ENCODE measurements at regions not wholly inside any gene's neighbourhood (a gene's known extent, or its start where the extent isn't known, plus 50 kb on each side); places are given as distances from the start of the nearest gene placed in this dataset.

- no peak for DNase-seq (ENCODE audit: low spot score)
These were observed 764.4 kb downstream of the ADGRL2 start for GRCh38 chr1:82565146-82565545.

- no peak for DNase-seq (ENCODE audit: low spot score)
These were observed 763.6 kb downstream of the ADGRL2 start for GRCh38 chr1:82564333-82564732.

GRCh38 chr1:82562448-82562847, 761.7 kb downstream of the ADGRL2 start:
- DNase-seq (ENCODE audit: low spot score): no peak

GRCh38 chr1:82560566-82560965, 759.8 kb downstream of the ADGRL2 start:
- DNase-seq (ENCODE audit: low spot score): no peak

GRCh38 chr1:82555501-82555900, 754.8 kb downstream of the ADGRL2 start:
- DNase-seq (ENCODE audit: low spot score): no peak

GRCh38 chr1:82549841-82550240, 749.1 kb downstream of the ADGRL2 start:
- no peak for DNase-seq (ENCODE audit: low spot score)

- no peak for DNase-seq (ENCODE audit: low spot score)
These were observed 742.0 kb downstream of the ADGRL2 start for GRCh38 chr1:82542766-82543165.

GRCh38 chr1:82542141-82542540, 741.4 kb downstream of the ADGRL2 start:
- no peak for DNase-seq (ENCODE audit: low spot score)

GRCh38 chr1:82540006-82540405, 739.3 kb downstream of the ADGRL2 start:
- DNase-seq (ENCODE audit: low spot score): no peak

- no peak for DNase-seq (ENCODE audit: low spot score)
These were observed 738.1 kb downstream of the ADGRL2 start for GRCh38 chr1:82538876-82539275.

GRCh38 chr1:82534996-82535395, 734.3 kb downstream of the ADGRL2 start:
- DNase-seq (ENCODE audit: low spot score): no peak

- no peak for DNase-seq (ENCODE audit: low spot score)
These were observed 724.6 kb downstream of the ADGRL2 start for GRCh38 chr1:82525378-82525777.

GRCh38 chr1:82520611-82521010, 719.9 kb downstream of the ADGRL2 start:
- no peak for DNase-seq (ENCODE audit: low spot score)

GRCh38 chr1:82517586-82517985, 716.9 kb downstream of the ADGRL2 start:
- DNase-seq (ENCODE audit: low spot score): no peak

- no peak for DNase-seq (ENCODE audit: low spot score)
These were observed 714.9 kb downstream of the ADGRL2 start for GRCh38 chr1:82515650-82516049.

GRCh38 chr1:82511441-82511840, 710.7 kb downstream of the ADGRL2 start:
- no peak for DNase-seq (ENCODE audit: low spot score)

GRCh38 chr1:82510431-82510830, 709.7 kb downstream of the ADGRL2 start:
- DNase-seq (ENCODE audit: low spot score): no peak

GRCh38 chr1:82507011-82507410, 706.3 kb downstream of the ADGRL2 start:
- no peak for DNase-seq (ENCODE audit: low spot score)

GRCh38 chr1:82503822-82504221, 703.1 kb downstream of the ADGRL2 start:
- DNase-seq (ENCODE audit: low spot score): no peak

GRCh38 chr1:82499022-82499421, 698.3 kb downstream of the ADGRL2 start:
- no peak for DNase-seq (ENCODE audit: low spot score)

GRCh38 chr1:82494117-82494516, 693.4 kb downstream of the ADGRL2 start:
- DNase-seq (ENCODE audit: low spot score): no peak

- DNase-seq (ENCODE audit: low spot score): no peak
These were observed 691.4 kb downstream of the ADGRL2 start for GRCh38 chr1:82492159-82492558.

GRCh38 chr1:82491301-82492048, 690.7 kb downstream of the ADGRL2 start:
- no peak for DNase-seq (ENCODE audit: low spot score)

GRCh38 chr1:82487778-82488177, 687.0 kb downstream of the ADGRL2 start:
- DNase-seq (ENCODE audit: low spot score): no peak

All from NAMALWA (cell line).